ENCODE measurements at regions not wholly inside any gene's neighbourhood (a gene's known extent, or its start where the extent isn't known, plus 50 kb on each side); places are given as distances from the start of the nearest gene placed in this dataset.

GRCh38 chr16:65752522-65752844 is 614.0 kb upstream of the CDH5 start:
- H3K4me1 ChIP-seq (ENCODE audit: insufficient read depth, low read length) = no peaks in the 10 kb centered on the region

GRCh38 chr16:65751622-65752521 is 614.6 kb upstream of the CDH5 start:
- Histone ChIP-seq H3K4me1 (ENCODE audit: insufficient read depth, low read length) (no peaks in the 10 kb centered on the region), H3K9ac (ENCODE audit: insufficient read depth, low read depth, low read length) (no peak overlapping the region), H4K20me1 (ENCODE audit: insufficient read depth, low read length) (no peaks in the 10 kb centered on the region), H3K27me3 (ENCODE audit: control insufficient read depth in 1 of 2, insufficient read depth in 2 of 2, low read length in 2 of 2) (no peaks in the 10 kb centered on the region), H3K4me3 (replicated peaks in 1 of 3; ENCODE audit: insufficient read depth in 1 of 3, low read depth in 2 of 3, low read length in 3 of 3) (no peak overlapping the region), H3K4me2 (ENCODE audit: low read depth, low read length) (no peak overlapping the region), H3K27ac (ENCODE audit: extremely low read length, insufficient read depth, low read length) (no peak overlapping the region), H3K9me3 (ENCODE audit: low read length) (no peaks in the 10 kb centered on the region), H3K79me2 (ENCODE audit: insufficient read depth, low read length) (no peaks in the 10 kb centered on the region), H2AFZ (ENCODE audit: low read length) (no peak overlapping the region), H3K36me3 (replicated peaks in 1 of 2; ENCODE audit: control insufficient read depth in 1 of 2, insufficient read depth in 2 of 2, low read length in 2 of 2) (no peaks in the 10 kb centered on the region)
- BruUV-seq (replicated peaks) = no TSS peak
- ATAC-seq (no peak), DNase-seq (ENCODE audit: low spot score) (no peak), FAIRE-seq (no peak)
- no peak for TF ChIP-seq THAP11 (CRISPR knock-in tag; IDR thresholded peaks at IDR 0.05)
- TF ChIP-seq MNT (IDR thresholded peaks at IDR 0.05) = no peak
- ChIA-PET CTCF (ENCODE audit: low intra/inter-chr PET ratio, low total read pairs) (no interaction called here), POLR2A (no interaction called here)
- intact Hi-C loops (cut with micrococcal nuclease; ENCODE audit: unreplicated experiment) (no loop called here), in situ Hi-C loops (cut with HindIII; ENCODE audit: extremely low pct_ligation_motif_present, low pct_unique_long_range_greater_than_20kb) (no loop called here)
- 38% methylated on average over 8 of the region's 8 CpGs for WGBS (ENCODE audit: low lambda C conversion rate)

More at GRCh38 chr16:65752522-65752844, 614.0 kb upstream of the CDH5 start:
- no peak for FAIRE-seq
- Histone ChIP-seq H3K27ac (ENCODE audit: extremely low read length, insufficient read depth, low read length) (no peak overlapping the region), H3K9ac (ENCODE audit: insufficient read depth, low read depth, low read length) (no peak overlapping the region), H3K36me3 (replicated peaks in 1 of 2; ENCODE audit: control insufficient read depth in 1 of 2, insufficient read depth in 2 of 2, low read length in 2 of 2) (no peaks in the 10 kb centered on the region), H3K4me3 (replicated peaks in 1 of 3; ENCODE audit: insufficient read depth in 1 of 3, low read depth in 2 of 3, low read length in 3 of 3) (no peak overlapping the region), H3K79me2 (ENCODE audit: insufficient read depth, low read length) (no peaks in the 10 kb centered on the region), H2AFZ (ENCODE audit: low read length) (no peak overlapping the region), H3K27me3 (ENCODE audit: control insufficient read depth in 1 of 2, insufficient read depth in 2 of 2, low read length in 2 of 2) (no peaks in the 10 kb centered on the region), H3K4me2 (ENCODE audit: low read depth, low read length) (no peak overlapping the region), H3K9me3 (ENCODE audit: low read length) (no peaks in the 10 kb centered on the region), H4K20me1 (ENCODE audit: insufficient read depth, low read length) (no peaks in the 10 kb centered on the region)
- TF ChIP-seq POGZ (CRISPR knock-in tag; IDR thresholded peaks at IDR 0.05) = no peak
- TF ChIP-seq TFDP1 (CRISPR knock-in tag; IDR thresholded peaks at IDR 0.05; ENCODE audit: borderline replicate concordance) = no peak
- DNase-seq (ENCODE audit: low spot score) = no peak
- ChIA-PET POLR2A (no interaction called here), CTCF (ENCODE audit: low intra/inter-chr PET ratio, low total read pairs) (no interaction called here)
- no peak for ATAC-seq
- no TSS peak for BruUV-seq (replicated peaks)
- WGBS (ENCODE audit: low lambda C conversion rate) = 0% methylated on average over 1 of the region's 1 CpG
- in situ Hi-C loops (cut with HindIII; ENCODE audit: extremely low pct_ligation_motif_present, low pct_unique_long_range_greater_than_20kb) = no loop called here
- intact Hi-C loops (cut with micrococcal nuclease; ENCODE audit: unreplicated experiment) = no loop called here
